ENCODE measurements at regions not wholly inside any gene's neighbourhood (a gene's known extent, or its start where the extent isn't known, plus 50 kb on each side); places are given as distances from the start of the nearest gene placed in this dataset.

DNA sequence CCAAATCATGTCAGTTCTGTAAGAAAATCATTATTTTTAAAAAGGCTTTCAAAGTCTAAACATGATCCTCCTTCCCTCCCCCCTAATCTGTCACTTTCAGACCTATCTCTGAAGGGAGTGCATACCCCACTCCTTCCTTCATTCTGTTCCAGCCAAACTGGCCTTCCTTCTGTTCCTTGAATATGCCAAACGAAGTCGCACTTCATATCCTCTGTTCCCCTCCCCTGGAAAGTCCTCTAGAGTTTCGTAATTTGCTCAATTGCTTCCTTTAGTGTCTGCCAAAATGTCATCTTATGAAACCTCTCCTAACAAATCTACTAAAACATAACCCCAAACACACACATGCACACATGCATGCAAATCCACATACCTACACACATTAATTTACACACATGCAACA lies 69.5 kb upstream of the TUSC7 start:
- TF ChIP-seq SPI1 (IDR thresholded peaks at IDR 0.05; ENCODE audit: borderline replicate concordance, low read depth) (no peak), GABPA (IDR thresholded peaks at IDR 0.05; ENCODE audit: low read depth) (no peak), POLR2AphosphoS5 (IDR thresholded peaks at IDR 0.05; ENCODE audit: low read depth) (no peak)
- TF ChIP-seq, protein P1, sequence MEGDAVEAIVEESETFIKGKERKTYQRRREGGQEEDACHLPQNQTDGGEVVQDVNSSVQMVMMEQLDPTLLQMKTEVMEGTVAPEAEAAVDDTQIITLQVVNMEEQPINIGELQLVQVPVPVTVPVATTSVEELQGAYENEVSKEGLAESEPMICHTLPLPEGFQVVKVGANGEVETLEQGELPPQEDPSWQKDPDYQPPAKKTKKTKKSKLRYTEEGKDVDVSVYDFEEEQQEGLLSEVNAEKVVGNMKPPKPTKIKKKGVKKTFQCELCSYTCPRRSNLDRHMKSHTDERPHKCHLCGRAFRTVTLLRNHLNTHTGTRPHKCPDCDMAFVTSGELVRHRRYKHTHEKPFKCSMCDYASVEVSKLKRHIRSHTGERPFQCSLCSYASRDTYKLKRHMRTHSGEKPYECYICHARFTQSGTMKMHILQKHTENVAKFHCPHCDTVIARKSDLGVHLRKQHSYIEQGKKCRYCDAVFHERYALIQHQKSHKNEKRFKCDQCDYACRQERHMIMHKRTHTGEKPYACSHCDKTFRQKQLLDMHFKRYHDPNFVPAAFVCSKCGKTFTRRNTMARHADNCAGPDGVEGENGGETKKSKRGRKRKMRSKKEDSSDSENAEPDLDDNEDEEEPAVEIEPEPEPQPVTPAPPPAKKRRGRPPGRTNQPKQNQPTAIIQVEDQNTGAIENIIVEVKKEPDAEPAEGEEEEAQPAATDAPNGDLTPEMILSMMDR (IDR thresholded peaks at IDR 0.05; ENCODE audit: insufficient read depth, low read length): no peak
- TF ChIP-seq, protein P2, sequence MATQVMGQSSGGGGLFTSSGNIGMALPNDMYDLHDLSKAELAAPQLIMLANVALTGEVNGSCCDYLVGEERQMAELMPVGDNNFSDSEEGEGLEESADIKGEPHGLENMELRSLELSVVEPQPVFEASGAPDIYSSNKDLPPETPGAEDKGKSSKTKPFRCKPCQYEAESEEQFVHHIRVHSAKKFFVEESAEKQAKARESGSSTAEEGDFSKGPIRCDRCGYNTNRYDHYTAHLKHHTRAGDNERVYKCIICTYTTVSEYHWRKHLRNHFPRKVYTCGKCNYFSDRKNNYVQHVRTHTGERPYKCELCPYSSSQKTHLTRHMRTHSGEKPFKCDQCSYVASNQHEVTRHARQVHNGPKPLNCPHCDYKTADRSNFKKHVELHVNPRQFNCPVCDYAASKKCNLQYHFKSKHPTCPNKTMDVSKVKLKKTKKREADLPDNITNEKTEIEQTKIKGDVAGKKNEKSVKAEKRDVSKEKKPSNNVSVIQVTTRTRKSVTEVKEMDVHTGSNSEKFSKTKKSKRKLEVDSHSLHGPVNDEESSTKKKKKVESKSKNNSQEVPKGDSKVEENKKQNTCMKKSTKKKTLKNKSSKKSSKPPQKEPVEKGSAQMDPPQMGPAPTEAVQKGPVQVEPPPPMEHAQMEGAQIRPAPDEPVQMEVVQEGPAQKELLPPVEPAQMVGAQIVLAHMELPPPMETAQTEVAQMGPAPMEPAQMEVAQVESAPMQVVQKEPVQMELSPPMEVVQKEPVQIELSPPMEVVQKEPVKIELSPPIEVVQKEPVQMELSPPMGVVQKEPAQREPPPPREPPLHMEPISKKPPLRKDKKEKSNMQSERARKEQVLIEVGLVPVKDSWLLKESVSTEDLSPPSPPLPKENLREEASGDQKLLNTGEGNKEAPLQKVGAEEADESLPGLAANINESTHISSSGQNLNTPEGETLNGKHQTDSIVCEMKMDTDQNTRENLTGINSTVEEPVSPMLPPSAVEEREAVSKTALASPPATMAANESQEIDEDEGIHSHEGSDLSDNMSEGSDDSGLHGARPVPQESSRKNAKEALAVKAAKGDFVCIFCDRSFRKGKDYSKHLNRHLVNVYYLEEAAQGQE (IDR thresholded peaks at IDR 0.05; ENCODE audit: insufficient replicate concordance, low read depth): no peak
- H3K4me3 ChIP-seq (replicated peaks; ENCODE audit: insufficient read depth, low read length): no peak overlapping the region
- no peaks in the 10 kb centered on the region for H3K27me3 ChIP-seq (ENCODE audit: insufficient read depth, poor library complexity, severe bottlenecking)
- no peak for DNase-seq (ENCODE audit: low read depth in 1 of 2, low spot score in 1 of 2)
- no peak overlapping the region for H3K27ac ChIP-seq (replicated peaks)

DNA sequence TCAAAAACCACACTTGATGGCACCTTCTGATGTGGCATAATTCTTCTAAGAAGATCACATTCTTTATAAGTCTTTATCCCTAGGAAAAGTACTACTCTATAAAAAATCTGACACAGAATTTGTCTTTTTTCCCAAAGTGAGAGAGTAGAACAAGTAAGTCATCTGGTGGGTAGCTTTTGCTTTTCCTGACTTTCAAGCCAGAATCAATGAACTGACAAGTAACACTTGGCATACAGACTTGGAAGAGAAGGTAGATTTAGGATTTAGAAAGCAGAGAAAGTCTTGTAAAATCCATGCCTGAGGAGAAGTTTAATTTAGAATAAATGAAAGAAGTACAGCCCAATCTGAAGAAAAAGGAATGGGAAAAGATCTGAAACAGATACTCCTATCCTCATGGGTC lies 66.6 kb upstream of the TUSC7 start:
- DNase-seq (ENCODE audit: low read depth in 1 of 2, low spot score in 1 of 2): no peak
- Histone ChIP-seq H3K27me3 (ENCODE audit: insufficient read depth, poor library complexity, severe bottlenecking) (no peaks in the 10 kb centered on the region), H3K27ac (replicated peaks) (no peak overlapping the region), H3K4me3 (replicated peaks; ENCODE audit: insufficient read depth, low read length) (no peak overlapping the region)
- TF ChIP-seq, protein P1 (IDR thresholded peaks at IDR 0.05; ENCODE audit: insufficient read depth, low read length): no peak
- no peak for TF ChIP-seq SPI1 (IDR thresholded peaks at IDR 0.05; ENCODE audit: borderline replicate concordance, low read depth)
- TF ChIP-seq POLR2AphosphoS5 (IDR thresholded peaks at IDR 0.05; ENCODE audit: low read depth): no peak
- TF ChIP-seq, protein P2 (IDR thresholded peaks at IDR 0.05; ENCODE audit: insufficient replicate concordance, low read depth): no peak
- TF ChIP-seq GABPA (IDR thresholded peaks at IDR 0.05; ENCODE audit: low read depth): no peak

DNA sequence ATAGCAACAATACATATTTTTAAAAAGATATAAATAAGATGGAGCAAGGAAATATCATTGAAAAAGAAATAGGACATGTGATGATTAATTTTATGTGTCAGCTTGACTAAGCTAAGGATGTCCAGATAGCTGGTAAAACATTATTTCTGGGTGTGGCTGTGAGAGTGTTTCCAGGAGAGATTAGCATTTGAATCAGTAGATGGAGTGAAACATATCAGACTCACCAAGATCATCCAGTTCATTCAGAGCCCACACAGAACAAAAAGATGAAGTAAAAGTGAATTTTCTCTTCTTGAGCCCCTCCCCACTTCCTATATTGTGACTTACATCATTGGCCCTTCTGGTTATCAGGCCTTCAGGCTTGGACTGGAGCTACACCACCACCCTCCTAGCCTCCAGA lies 61.6 kb upstream of the TUSC7 start:
- TF ChIP-seq, protein P1 (IDR thresholded peaks at IDR 0.05; ENCODE audit: insufficient read depth, low read length): no peak
- TF ChIP-seq SPI1 (IDR thresholded peaks at IDR 0.05; ENCODE audit: borderline replicate concordance, low read depth) (no peak), GABPA (IDR thresholded peaks at IDR 0.05; ENCODE audit: low read depth) (no peak), POLR2AphosphoS5 (IDR thresholded peaks at IDR 0.05; ENCODE audit: low read depth) (no peak)
- TF ChIP-seq, protein P2 (IDR thresholded peaks at IDR 0.05; ENCODE audit: insufficient replicate concordance, low read depth): no peak
- Histone ChIP-seq H3K27ac (replicated peaks) (no peak overlapping the region), H3K27me3 (ENCODE audit: insufficient read depth, poor library complexity, severe bottlenecking) (no peaks in the 10 kb centered on the region), H3K4me3 (replicated peaks; ENCODE audit: insufficient read depth, low read length) (no peak overlapping the region)
- no peak for DNase-seq (ENCODE audit: low read depth in 1 of 2, low spot score in 1 of 2)

Measured in HL-60 (cell line).